ENCODE measurements at regions not wholly inside any gene's neighbourhood (a gene's known extent, or its start where the extent isn't known, plus 50 kb on each side); places are given as distances from the start of the nearest gene placed in this dataset.

GRCh38 chr1:96427616-96428015, 294.0 kb upstream of the PTBP2 start:
- TF ChIP-seq EZH2 (IDR thresholded peaks at IDR 0.05; ENCODE audit: insufficient read depth, poor library complexity, severe bottlenecking) (no peak), EZH2phosphoT487 (IDR thresholded peaks at IDR 0.05; ENCODE audit: insufficient read depth, low read depth) (no peak)
